ENCODE measurements at regions not wholly inside any gene's neighbourhood (a gene's known extent, or its start where the extent isn't known, plus 50 kb on each side); places are given as distances from the start of the nearest gene placed in this dataset.

- TF ChIP-seq CTCF (conservative IDR thresholded peaks at IDR 0.05 in 1 of 2, IDR thresholded peaks at IDR 0.05 in 1 of 2; ENCODE audit: low read depth in 1 of 2, low read length in 2 of 2) (no peak), EZH2 (IDR thresholded peaks at IDR 0.05; ENCODE audit: low read length, missing control alignments) (no peak)
These were observed 80.3 kb downstream of the NENF start for GRCh38 chr1:212512816-212513559.

Measured in fibroblast of lung (primary cell).